ENCODE measurements at regions not wholly inside any gene's neighbourhood (a gene's known extent, or its start where the extent isn't known, plus 50 kb on each side); places are given as distances from the start of the nearest gene placed in this dataset.

GRCh38 chr10:116792817-116793216, 50.5 kb upstream of the HSPA12A start:
- ChIA-PET POLR2A (no interaction called here), CTCF (no interaction called here)
- Mint-ChIP-seq H3K36me3 (no peaks in the 10 kb centered on the region), H3K4me1 (peaks cover 7 to 8% (median 7%) of the 10 kb centered on the region in 3 donors), H3K9me3 (no peaks in the 10 kb centered on the region), H3K4me3 (no peak overlapping the region), H3K27ac (peak overlapping the region in 1 of 8 donors; percentile 42), H3K27me3 (peaks cover 21 to 33% of the 10 kb centered on the region in 2 donors)
- Histone ChIP-seq H3K27me3 (ENCODE audit: insufficient read depth, low read length, poor library complexity, severe bottlenecking) (no peaks in the 10 kb centered on the region), H3K27ac (ENCODE audit: low read depth, low read length) (no peak overlapping the region), H3K9me3 (ENCODE audit: low read length) (no peaks in the 10 kb centered on the region), H3K36me3 (ENCODE audit: insufficient read depth, low read length) (no peaks in the 10 kb centered on the region), H3K4me3 (ENCODE audit: low read length) (no peak overlapping the region), H3K4me1 (ENCODE audit: insufficient read depth, low read length) (peaks cover 2% of the 10 kb centered on the region)
- no peak for DNase-seq

- H3K4me1 ChIP-seq (ENCODE audit: insufficient read depth, low read length): no peaks in the 10 kb centered on the region
- H3K27ac ChIP-seq (ENCODE audit: low read depth, low read length): no peak overlapping the region
- no peaks in the 10 kb centered on the region for H3K27me3 ChIP-seq (ENCODE audit: insufficient read depth, low read length, poor library complexity, severe bottlenecking)
- H3K9me3 Mint-ChIP-seq: no peaks in the 10 kb centered on the region
- DNase-seq: no peak
- H3K36me3 ChIP-seq (ENCODE audit: insufficient read depth, low read length): no peaks in the 10 kb centered on the region
- no peaks in the 10 kb centered on the region for H3K9me3 ChIP-seq (ENCODE audit: low read length)
- no peaks in the 10 kb centered on the region for H3K36me3 Mint-ChIP-seq
- ChIA-PET POLR2A (no interaction called here), CTCF (interaction anchor here (1.1 to 2.4 kb wide), 5 partner anchors 9 to 382 kb away, joined by 3 to 26 read pairs (median 5); no protein-coding TSS in a partner anchor)
- H3K27me3 Mint-ChIP-seq: peaks cover 16 to 30% of the 10 kb centered on the region in 2 donors
- no peak overlapping the region for H3K4me3 ChIP-seq (ENCODE audit: low read length)
- H3K27ac Mint-ChIP-seq: no peak overlapping the region
- H3K4me1 Mint-ChIP-seq: peaks cover 0 to 2% (median 0%) of the 10 kb centered on the region in 3 donors
- no peak overlapping the region for H3K4me3 Mint-ChIP-seq
These were observed 52.8 kb upstream of the ENO4 start for GRCh38 chr10:116796469-116796868.

GRCh38 chr10:116796910-116797513, 52.3 kb upstream of the ENO4 start:
- CTCF ChIA-PET: interaction anchor here (0.7 to 2.4 kb wide), 6 partner anchors 9 to 383 kb away, joined by 3 to 26 read pairs (median 5); no protein-coding TSS in a partner anchor
- no peak overlapping the region for H3K27ac ChIP-seq (ENCODE audit: low read depth, low read length)
- Mint-ChIP-seq H3K36me3 (no peaks in the 10 kb centered on the region), H3K27me3 (peaks cover 13 to 27% of the 10 kb centered on the region in 2 donors), H3K9me3 (no peaks in the 10 kb centered on the region), H3K27ac (peak overlapping the region in 2 of 8 donors; percentile 39 to 50), H3K4me1 (peaks cover 0 to 2% (median 0%) of the 10 kb centered on the region in 3 donors), H3K4me3 (no peak overlapping the region)
- H3K36me3 ChIP-seq (ENCODE audit: insufficient read depth, low read length): no peaks in the 10 kb centered on the region
- H3K4me1 ChIP-seq (ENCODE audit: insufficient read depth, low read length): no peaks in the 10 kb centered on the region
- DNase-seq: peak; percentile 37 to 62 (median 39)
- no peaks in the 10 kb centered on the region for H3K9me3 ChIP-seq (ENCODE audit: low read length)
- H3K4me3 ChIP-seq (ENCODE audit: low read length): no peak overlapping the region
- H3K27me3 ChIP-seq (ENCODE audit: insufficient read depth, low read length, poor library complexity, severe bottlenecking): no peaks in the 10 kb centered on the region
- POLR2A ChIA-PET: no interaction called here

- DNase-seq: no peak
- H3K27ac ChIP-seq (ENCODE audit: low read depth, low read length): no peak overlapping the region
- Mint-ChIP-seq H3K27ac (peak overlapping the region in 1 of 8 donors; percentile 91), H3K9me3 (no peaks in the 10 kb centered on the region), H3K4me3 (no peak overlapping the region), H3K4me1 (peaks cover 0 to 2% (median 0%) of the 10 kb centered on the region in 3 donors), H3K36me3 (no peaks in the 10 kb centered on the region), H3K27me3 (peaks cover 4 to 15% of the 10 kb centered on the region in 2 donors)
- ChIA-PET CTCF (interaction anchor here (3.8 kb wide), 1 partner anchor 10 kb away, joined by 23 read pairs; no protein-coding TSS in a partner anchor), POLR2A (no interaction called here)
- no peak overlapping the region for H3K4me3 ChIP-seq (ENCODE audit: low read length)
- H3K4me1 ChIP-seq (ENCODE audit: insufficient read depth, low read length): no peaks in the 10 kb centered on the region
- no peaks in the 10 kb centered on the region for H3K27me3 ChIP-seq (ENCODE audit: insufficient read depth, low read length, poor library complexity, severe bottlenecking)
- no peaks in the 10 kb centered on the region for H3K36me3 ChIP-seq (ENCODE audit: insufficient read depth, low read length)
- H3K9me3 ChIP-seq (ENCODE audit: low read length): no peaks in the 10 kb centered on the region
These were observed 50.4 kb upstream of the ENO4 start for GRCh38 chr10:116798859-116799258.
